WTC11 (cell line): ENCODE measurements at regions not wholly inside any gene's neighbourhood (a gene's known extent, or its start where the extent isn't known, plus 50 kb on each side); places are given as distances from the start of the nearest gene placed in this dataset.

ENCODE experiments used
- GABPB1 ChIP-seq: sonication (generic); formaldehyde crosslinking; IDR thresholded peaks from 2 replicates; pipeline ENCODE4 v1.8.1; 2023; ENCODE audit warnings: mild to moderate bottlenecking, missing genetic modification reagents
- JUN ChIP-seq: sonication (generic); formaldehyde crosslinking; IDR thresholded peaks from 2 replicates; pipeline ENCODE4 v1.8.0; 2023; ENCODE audit warnings: mild to moderate bottlenecking, missing genetic modification reagents
- TF ChIP-seq, protein P1 (sequence below): fragments of 200-600 bp; IDR thresholded peaks from 2 replicates; pipeline ENCODE4 v1.8.0; 2022; ENCODE audit warnings: antibody characterized with exemption

DNA sequence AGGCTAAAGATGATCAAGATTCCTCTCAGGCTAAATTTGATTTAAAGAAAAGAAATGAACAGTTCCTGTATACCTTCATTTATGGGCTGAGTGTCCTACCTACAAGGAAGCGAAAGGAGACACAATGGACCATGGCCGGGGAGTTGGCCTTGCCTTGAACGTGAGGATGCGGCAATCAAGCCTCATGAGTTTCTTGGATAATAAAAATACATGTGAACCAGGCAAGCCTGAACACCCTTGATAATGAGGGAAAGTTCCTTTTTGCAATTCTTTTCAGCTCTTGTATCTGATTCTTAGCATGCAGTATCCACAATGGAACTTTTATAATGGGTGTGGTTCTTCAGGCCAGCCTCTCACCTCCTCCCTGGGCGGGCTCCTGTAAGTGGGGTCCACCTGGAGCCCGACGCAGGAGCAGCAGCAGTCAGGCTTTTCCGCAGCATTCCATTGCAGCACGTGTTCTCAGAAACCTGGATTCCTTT is 83.8 kb downstream of the RNASET2 start:
- TF ChIP-seq GABPB1 (CRISPR knock-in tag), result no peak
- TF ChIP-seq, protein P1, sequence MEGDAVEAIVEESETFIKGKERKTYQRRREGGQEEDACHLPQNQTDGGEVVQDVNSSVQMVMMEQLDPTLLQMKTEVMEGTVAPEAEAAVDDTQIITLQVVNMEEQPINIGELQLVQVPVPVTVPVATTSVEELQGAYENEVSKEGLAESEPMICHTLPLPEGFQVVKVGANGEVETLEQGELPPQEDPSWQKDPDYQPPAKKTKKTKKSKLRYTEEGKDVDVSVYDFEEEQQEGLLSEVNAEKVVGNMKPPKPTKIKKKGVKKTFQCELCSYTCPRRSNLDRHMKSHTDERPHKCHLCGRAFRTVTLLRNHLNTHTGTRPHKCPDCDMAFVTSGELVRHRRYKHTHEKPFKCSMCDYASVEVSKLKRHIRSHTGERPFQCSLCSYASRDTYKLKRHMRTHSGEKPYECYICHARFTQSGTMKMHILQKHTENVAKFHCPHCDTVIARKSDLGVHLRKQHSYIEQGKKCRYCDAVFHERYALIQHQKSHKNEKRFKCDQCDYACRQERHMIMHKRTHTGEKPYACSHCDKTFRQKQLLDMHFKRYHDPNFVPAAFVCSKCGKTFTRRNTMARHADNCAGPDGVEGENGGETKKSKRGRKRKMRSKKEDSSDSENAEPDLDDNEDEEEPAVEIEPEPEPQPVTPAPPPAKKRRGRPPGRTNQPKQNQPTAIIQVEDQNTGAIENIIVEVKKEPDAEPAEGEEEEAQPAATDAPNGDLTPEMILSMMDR, result no peak
- TF ChIP-seq JUN (CRISPR knock-in tag), result no peak
